IPS-15b (cell line): ENCODE measurements at regions not wholly inside any gene's neighbourhood (a gene's known extent, or its start where the extent isn't known, plus 50 kb on each side); places are given as distances from the start of the nearest gene placed in this dataset.

Experiments used
- H3K27me3 ChIP-seq: one replicate; pipeline ENCODE4 v1.6.1; 2013; ENCODE audit warnings: low read length; ENCODE audit not compliant: control insufficient read depth, insufficient read depth
- H3K36me3 ChIP-seq: one replicate; pipeline ENCODE4 v1.6.1; 2013; ENCODE audit warnings: low read length; ENCODE audit not compliant: control insufficient read depth, insufficient read depth
- H3K4me1 ChIP-seq: one replicate; pipeline ENCODE4 v1.6.1; 2013; ENCODE audit warnings: mild to moderate bottlenecking, low read length; ENCODE audit not compliant: control insufficient read depth, insufficient read depth
- H3K4me3 ChIP-seq: one replicate; pipeline ENCODE4 v1.5.1; 2013; ENCODE audit warnings: low read depth, low read length
- H3K9ac ChIP-seq: one replicate; pipeline ENCODE4 v1.6.1; 2013; ENCODE audit warnings: low read depth, mild to moderate bottlenecking, low read length
- H3K9me3 ChIP-seq: one replicate; pipeline ENCODE4 v1.6.1; 2013; ENCODE audit warnings: mild to moderate bottlenecking, low read length; ENCODE audit not compliant: control insufficient read depth, insufficient read depth

GRCh38 chr2:11984316-11985158, 238.1 kb downstream of the LPIN1 start:
- no peaks in the 10 kb centered on the region for H3K9me3 ChIP-seq
- H3K4me1 ChIP-seq, result no peaks in the 10 kb centered on the region
- H3K4me3 ChIP-seq, result no peak overlapping the region
- no peaks in the 10 kb centered on the region for H3K27me3 ChIP-seq
- no peaks in the 10 kb centered on the region for H3K36me3 ChIP-seq
- H3K9ac ChIP-seq, result no peak overlapping the region

- no peaks in the 10 kb centered on the region for H3K36me3 ChIP-seq
- H3K27me3 ChIP-seq, result no peaks in the 10 kb centered on the region
- H3K4me1 ChIP-seq, result no peaks in the 10 kb centered on the region
- H3K9ac ChIP-seq, result no peak overlapping the region
- H3K4me3 ChIP-seq, result no peak overlapping the region
- H3K9me3 ChIP-seq, result no peaks in the 10 kb centered on the region
Observed at GRCh38 chr2:11985817-11986566, 239.6 kb downstream of the LPIN1 start.

GRCh38 chr2:11987151-11987550, 240.7 kb downstream of the LPIN1 start:
- no peaks in the 10 kb centered on the region for H3K4me1 ChIP-seq
- no peaks in the 10 kb centered on the region for H3K9me3 ChIP-seq
- H3K27me3 ChIP-seq, result no peaks in the 10 kb centered on the region
- H3K4me3 ChIP-seq, result no peak overlapping the region
- no peaks in the 10 kb centered on the region for H3K36me3 ChIP-seq
- H3K9ac ChIP-seq, result no peak overlapping the region

- Histone ChIP-seq H3K9ac (no peak overlapping the region), H3K4me3 (no peak overlapping the region), H3K4me1 (no peaks in the 10 kb centered on the region), H3K9me3 (no peaks in the 10 kb centered on the region), H3K27me3 (no peaks in the 10 kb centered on the region), H3K36me3 (no peaks in the 10 kb centered on the region)
Observed at GRCh38 chr2:11988691-11989353, 242.4 kb downstream of the LPIN1 start.

- H3K9ac ChIP-seq, result no peak overlapping the region
- no peaks in the 10 kb centered on the region for H3K4me1 ChIP-seq
- no peaks in the 10 kb centered on the region for H3K36me3 ChIP-seq
- H3K9me3 ChIP-seq, result no peaks in the 10 kb centered on the region
- no peak overlapping the region for H3K4me3 ChIP-seq
- H3K27me3 ChIP-seq, result no peaks in the 10 kb centered on the region
Observed at GRCh38 chr2:11989354-11989703, 242.9 kb downstream of the LPIN1 start.

- Histone ChIP-seq H3K4me1 (no peaks in the 10 kb centered on the region), H3K9ac (no peak overlapping the region), H3K4me3 (no peak overlapping the region), H3K27me3 (no peaks in the 10 kb centered on the region), H3K36me3 (no peaks in the 10 kb centered on the region), H3K9me3 (no peaks in the 10 kb centered on the region)
Observed at GRCh38 chr2:11990576-11990975, 244.1 kb downstream of the LPIN1 start.

GRCh38 chr2:11993749-11994148, 247.3 kb downstream of the LPIN1 start:
- Histone ChIP-seq H3K27me3 (no peaks in the 10 kb centered on the region), H3K4me3 (no peak overlapping the region), H3K9me3 (no peaks in the 10 kb centered on the region), H3K9ac (no peak overlapping the region), H3K36me3 (no peaks in the 10 kb centered on the region), H3K4me1 (no peaks in the 10 kb centered on the region)

GRCh38 chr2:11995456-11995855, 249.0 kb downstream of the LPIN1 start:
- Histone ChIP-seq H3K9me3 (no peaks in the 10 kb centered on the region), H3K4me1 (no peaks in the 10 kb centered on the region), H3K27me3 (no peaks in the 10 kb centered on the region), H3K4me3 (no peak overlapping the region), H3K9ac (no peak overlapping the region), H3K36me3 (no peaks in the 10 kb centered on the region)

GRCh38 chr2:11996618-11997017, 250.2 kb downstream of the LPIN1 start:
- Histone ChIP-seq H3K36me3 (no peaks in the 10 kb centered on the region), H3K9ac (no peak overlapping the region), H3K27me3 (no peaks in the 10 kb centered on the region), H3K9me3 (no peaks in the 10 kb centered on the region), H3K4me3 (no peak overlapping the region), H3K4me1 (no peaks in the 10 kb centered on the region)

- no peaks in the 10 kb centered on the region for H3K36me3 ChIP-seq
- H3K4me3 ChIP-seq, result no peak overlapping the region
- H3K27me3 ChIP-seq, result no peaks in the 10 kb centered on the region
- H3K9me3 ChIP-seq, result no peaks in the 10 kb centered on the region
- H3K9ac ChIP-seq, result no peak overlapping the region
- no peaks in the 10 kb centered on the region for H3K4me1 ChIP-seq
Observed at GRCh38 chr2:11997142-11997541, 250.7 kb downstream of the LPIN1 start.

GRCh38 chr2:11998218-11998617, 251.8 kb downstream of the LPIN1 start:
- no peak overlapping the region for H3K9ac ChIP-seq
- H3K4me3 ChIP-seq, result no peak overlapping the region
- no peaks in the 10 kb centered on the region for H3K36me3 ChIP-seq
- no peaks in the 10 kb centered on the region for H3K9me3 ChIP-seq
- H3K4me1 ChIP-seq, result no peaks in the 10 kb centered on the region
- no peaks in the 10 kb centered on the region for H3K27me3 ChIP-seq
